HG02943 (cell line): ENCODE measurements at regions not wholly inside any gene's neighbourhood (a gene's known extent, or its start where the extent isn't known, plus 50 kb on each side); places are given as distances from the start of the nearest gene placed in this dataset.
"Not testable (repeated sequence)": the region's sequence is repeated elsewhere in the genome, so short reads cannot be mapped to it uniquely, and the experiment has no call there.

ENCODE experiments used
- ATAC-seq: cut with Tn5 transposase; IDR thresholded peaks from one replicate; pipeline ENCODE4 v1.9.1; 2021; ENCODE audit warnings: mild to moderate bottlenecking, low read depth, moderate library complexity; ENCODE audit not compliant: unreplicated experiment

DNA sequence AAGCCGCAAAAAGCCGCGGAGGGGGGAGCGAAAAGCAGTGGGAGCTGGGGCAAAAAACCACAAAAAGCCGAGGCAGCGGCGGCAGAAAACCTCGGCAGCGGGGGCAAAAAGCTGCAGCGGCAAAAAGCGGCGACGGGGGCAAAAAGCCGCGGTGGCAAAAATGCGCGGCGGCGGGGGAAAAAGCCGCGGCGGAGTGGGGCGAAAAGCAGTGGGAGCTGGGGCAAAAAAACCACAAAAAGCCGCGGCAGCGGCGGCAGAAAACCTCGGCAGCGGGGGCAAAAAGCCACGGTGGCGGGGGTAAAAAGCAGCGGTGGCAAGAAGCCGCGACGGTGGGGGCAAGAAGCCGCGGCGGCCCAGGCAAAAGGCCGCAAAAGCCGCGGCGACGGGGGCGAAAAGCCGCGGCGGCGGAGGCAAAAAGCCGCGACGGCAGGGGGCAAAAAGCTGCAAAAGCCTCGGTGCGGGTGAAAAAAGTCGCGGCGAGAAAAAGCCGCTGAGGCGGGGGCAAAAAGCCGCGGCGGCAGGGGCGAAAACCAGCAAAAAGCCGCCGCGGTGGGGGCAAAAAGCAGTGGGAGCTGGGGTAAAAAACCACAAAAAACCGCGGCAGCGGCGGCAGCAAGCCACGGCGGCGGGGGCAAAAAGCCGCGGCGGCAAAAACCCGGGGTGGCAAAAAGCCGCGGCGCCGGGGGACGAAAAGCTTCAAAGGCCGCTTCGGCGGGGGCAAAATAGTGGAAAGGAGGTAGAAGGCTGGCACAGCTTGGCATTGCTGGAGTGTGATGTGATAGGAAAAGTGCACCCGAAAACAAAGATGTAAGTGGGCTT is 135.9 kb downstream of the ZNF92 start:
- ATAC-seq: no peak

DNA sequence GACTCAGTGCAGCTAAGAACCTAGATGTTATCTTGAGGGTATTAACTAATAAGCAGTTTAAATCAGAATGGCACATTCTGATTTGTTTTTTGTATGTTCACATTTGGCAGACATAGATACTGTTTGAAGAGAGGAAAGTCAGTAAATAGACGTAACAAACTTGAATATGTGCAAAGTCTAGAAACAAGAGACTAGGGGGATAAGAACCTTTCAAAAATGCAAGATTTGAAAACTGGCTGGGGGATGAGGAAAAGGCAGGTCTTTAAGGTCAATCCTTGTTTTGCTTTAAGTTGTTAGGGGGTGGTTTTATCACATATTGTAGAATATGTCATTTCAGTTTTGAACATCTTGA is 136.5 kb downstream of the ZNF92 start:
- ATAC-seq: not testable (repeated sequence)

DNA sequence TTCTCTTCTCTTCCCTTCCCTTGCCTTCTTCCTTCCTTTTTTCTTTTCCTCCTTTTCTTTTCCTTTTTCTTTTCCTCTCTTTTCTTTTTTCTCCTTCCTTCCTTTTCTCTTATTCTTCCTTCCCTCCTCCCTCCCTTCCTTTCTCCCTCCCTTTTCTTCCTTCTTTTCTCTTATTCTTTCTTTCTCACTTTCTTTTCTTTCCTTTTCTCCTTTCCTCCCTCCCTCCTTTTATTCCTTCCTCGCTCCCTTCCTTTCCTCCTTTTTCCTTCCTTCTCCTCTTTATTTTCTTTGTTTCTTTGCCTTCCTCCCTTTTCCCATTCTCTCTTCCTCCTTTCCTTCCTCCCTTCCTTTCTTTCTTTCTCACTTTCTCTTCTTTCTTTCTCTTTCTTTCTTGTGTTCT is 146.1 kb downstream of the ZNF92 start:
- ATAC-seq: not testable (repeated sequence)

- not testable (repeated sequence) for ATAC-seq
Observed at GRCh38 chr7:65545465-65546161, 172.0 kb downstream of the ZNF92 start.

DNA sequence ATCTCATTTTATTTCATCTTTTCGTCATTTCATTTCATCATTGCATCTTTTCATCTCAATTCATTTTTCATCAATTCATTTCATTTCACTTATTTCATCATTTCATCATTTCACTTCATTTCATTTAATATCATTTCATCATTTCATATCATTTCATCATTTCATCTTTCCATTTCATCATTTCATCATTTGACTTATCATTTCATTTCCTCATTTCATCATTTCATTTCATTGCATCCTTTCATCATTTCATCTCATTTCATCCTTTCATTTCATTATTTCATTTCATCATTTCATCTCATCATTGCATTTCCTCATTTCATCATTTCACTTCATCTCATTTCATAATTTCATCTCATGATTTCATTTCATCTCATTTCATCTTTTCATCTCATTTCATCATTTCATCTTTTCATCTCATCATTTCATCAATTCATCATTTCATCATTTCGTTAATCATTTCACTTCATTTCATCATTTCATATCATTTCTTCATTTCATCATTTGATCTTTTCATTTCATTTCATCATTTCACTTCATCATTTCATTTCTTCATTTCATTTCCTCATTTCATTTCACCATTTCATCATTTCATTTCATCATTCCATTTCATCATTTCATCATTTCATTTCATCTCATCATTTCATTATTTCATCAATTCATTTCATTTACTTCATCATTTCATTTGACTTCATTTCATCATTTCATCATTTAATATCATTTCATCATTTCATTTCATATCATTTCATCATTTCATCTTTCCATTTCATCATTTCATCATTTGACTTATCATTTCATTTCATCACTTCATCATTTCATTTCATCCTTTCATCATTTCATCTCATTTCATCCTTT is 176.2 kb downstream of the ZNF92 start:
- ATAC-seq: not testable (repeated sequence)

- ATAC-seq: not testable (repeated sequence)
Observed at GRCh38 chr7:65550444-65550809, 176.8 kb downstream of the ZNF92 start.

DNA sequence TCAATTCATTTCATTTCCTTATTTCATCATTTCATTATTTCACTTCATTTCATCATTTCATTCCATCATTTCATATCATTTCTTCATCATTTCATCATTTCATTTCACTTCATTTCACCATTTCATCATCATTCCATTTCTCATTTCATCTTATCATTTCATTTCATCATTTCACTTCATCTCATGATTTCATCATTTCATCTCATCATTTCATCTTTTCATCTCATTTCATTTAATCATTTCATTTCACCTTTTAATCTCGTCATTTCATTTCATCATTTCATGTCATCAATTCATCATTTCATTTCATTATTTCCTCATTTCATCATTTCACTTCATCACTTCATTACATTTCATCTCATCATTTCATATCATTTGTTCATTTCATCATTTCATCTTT is 177.4 kb downstream of the ZNF92 start:
- ATAC-seq: not testable (repeated sequence)

DNA sequence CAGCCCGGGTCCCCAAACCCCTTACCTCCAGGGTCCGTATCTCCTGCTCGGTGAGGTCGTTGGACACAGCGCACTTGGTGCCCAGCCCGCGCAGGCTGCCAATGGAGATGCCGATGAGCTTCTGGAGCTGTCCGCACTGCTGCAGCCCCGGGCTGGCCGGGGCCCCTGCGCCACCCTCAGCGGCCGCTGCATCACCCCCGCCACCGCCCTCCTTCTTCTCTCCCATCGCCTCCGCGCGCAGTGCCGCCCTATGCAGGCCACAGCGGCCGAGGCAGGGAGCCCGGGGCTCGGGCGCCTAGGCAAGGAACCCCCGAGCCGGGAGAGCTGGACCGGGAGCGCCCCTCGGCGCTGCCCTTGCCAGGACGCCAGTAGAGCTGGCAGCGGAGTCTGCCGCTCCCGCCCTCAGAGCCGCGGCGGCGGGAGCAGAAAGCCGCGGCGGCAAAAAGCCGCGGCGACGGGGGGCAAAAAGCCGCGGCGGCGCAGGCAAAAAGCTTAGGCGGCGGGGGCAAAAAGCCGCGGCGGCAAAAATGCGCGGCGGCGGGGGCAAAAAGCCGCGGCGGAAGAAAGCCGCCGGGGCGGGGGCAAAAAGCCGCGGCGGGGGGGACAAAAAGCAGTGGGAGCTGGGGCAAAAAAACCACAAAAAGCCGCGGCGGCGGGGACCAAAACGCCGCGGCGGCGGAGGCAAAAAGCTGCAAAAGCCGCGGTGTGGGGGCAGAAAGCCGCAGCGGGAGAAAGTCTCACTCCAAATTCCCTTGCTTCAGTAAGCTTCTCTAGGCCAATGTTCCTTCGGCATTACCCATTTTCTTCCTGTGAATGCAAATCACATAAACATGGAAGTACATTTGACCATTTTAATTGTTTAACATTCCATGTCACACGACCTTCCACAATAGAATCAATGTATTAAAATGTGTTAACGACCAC is 181.2 kb downstream of the ZNF92 start:
- ATAC-seq: not testable (repeated sequence)

GRCh38 chr7:65558584-65558983 is 184.9 kb downstream of the ZNF92 start:
- not testable (repeated sequence) for ATAC-seq

GRCh38 chr7:65561786-65562372 is 188.2 kb downstream of the ZNF92 start:
- not testable (repeated sequence) for ATAC-seq

DNA sequence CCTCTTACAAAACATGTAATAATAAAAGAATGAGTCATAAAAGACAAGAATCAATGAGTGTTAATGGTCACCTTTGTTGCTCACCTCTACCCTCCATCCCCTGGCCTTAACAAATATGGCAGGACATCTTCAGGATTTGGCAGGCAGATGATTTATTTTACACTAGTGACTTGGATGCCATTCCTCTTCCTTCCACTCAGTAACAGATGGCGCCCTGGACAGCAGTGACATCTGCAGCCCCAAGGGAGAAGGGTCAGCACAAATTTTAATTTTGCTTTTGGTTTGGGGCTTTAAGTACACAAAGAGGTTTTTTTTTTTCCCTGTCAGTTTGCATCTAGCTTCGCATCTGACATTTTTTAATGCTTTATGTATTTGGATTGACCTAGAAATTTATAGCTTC is 188.9 kb downstream of the ZNF92 start:
- ATAC-seq: peak; percentile 76

DNA sequence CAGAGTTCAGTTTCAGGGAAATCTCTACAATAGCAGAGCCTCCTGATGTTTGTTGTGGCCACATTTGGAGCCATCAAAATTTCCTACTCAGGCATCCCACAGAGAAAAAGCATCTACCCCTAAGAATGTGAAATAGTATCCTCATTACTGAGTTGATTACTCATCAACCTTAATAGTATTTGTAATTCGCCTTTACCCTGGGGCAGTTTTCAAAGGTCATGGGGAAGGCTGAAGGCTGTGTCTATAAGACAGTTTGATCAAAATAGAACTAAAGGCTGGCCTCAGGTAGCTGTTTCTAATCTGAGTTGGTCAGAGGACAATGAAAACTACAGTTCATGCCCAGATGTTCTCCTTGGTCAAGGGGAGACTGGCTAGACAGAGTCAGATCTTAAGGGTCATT is 189.7 kb downstream of the ZNF92 start:
- not testable (repeated sequence) for ATAC-seq

GRCh38 chr7:65568226-65568625 is 194.6 kb downstream of the ZNF92 start:
- ATAC-seq: not testable (repeated sequence)

DNA sequence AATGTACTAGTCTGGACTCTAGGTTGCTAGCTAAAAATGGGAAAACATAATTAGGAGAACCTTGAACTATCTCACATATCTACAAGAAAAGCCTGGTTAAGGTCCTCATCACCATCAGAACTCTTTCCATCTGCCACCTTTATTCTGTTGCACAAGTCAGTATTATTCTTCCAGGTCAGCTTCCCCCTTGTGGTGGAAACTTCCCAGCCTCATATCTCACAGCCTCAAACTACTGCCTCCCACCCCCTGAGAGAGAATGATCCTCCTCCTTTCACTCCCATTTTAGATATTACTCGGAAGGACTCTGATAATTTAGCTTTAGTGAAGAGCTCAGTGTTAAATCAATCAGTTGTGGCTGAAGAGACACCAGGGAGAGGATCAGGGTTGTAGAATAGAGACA is 197.3 kb downstream of the ZNF92 start:
- ATAC-seq: not testable (repeated sequence)

- not testable (repeated sequence) for ATAC-seq
Observed at GRCh38 chr7:65572581-65572980, 198.9 kb downstream of the ZNF92 start.

GRCh38 chr7:65576370-65576769 is 202.7 kb downstream of the ZNF92 start:
- ATAC-seq: not testable (repeated sequence)

- not testable (repeated sequence) for ATAC-seq
Observed at GRCh38 chr7:65582518-65583119, 209.0 kb downstream of the ZNF92 start.

GRCh38 chr7:65602495-65602894 is 228.8 kb downstream of the ZNF92 start:
- not testable (repeated sequence) for ATAC-seq

DNA sequence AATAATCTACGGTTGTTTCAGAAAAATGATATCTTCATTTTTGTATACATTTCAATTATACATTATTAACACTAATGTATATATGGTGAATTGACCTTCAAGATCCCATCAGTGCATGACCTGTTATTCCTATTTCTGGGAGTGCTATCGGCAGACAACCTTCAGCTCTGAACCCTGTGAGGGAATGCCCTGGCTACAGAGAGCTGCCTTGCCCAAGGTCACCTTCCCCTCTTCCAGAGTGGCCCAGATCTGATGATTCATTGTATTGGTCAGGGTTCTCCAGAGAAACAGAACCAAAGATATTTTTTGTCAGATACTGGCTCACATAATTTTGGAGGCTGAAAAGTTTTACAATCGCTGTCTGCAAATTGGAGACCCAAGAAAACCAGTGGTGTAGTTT is 235.5 kb downstream of the ZNF92 start:
- no peak for ATAC-seq
